OCI-LY7 (cell line): ENCODE measurements at regions not wholly inside any gene's neighbourhood (a gene's known extent, or its start where the extent isn't known, plus 50 kb on each side); places are given as distances from the start of the nearest gene placed in this dataset.

Experiments
- BruUV-seq: library from RNA; stranded (reverse); fragments of 400-500 nt; replicated peaks from 2 replicates; lab custom pipeline; 2021; lab: Mats Ljungman, UMichigan
- CTCF ChIA-PET: fragments of 300-600 bp; sonication (Branson Sonifier 250); formaldehyde crosslinking; loops from one replicate; lab custom pipeline; 2022; ENCODE audit warnings: antibody characterized with exemption; ENCODE audit not compliant: unreplicated experiment; lab: Charles Lee
- POLR2A ChIA-PET: fragments of 300-600 bp; sonication (Branson Sonifier 250); formaldehyde crosslinking; loops from one replicate; lab custom pipeline; 2022; ENCODE audit warnings: antibody characterized with exemption; lab: Charles Lee
- DNase-seq: peaks from one replicate; pipeline ENCODE4 v3.0.0-alpha.2; 2015; ENCODE audit warnings: low spot score
- H2AFZ ChIP-seq: fragments of 200-600 bp; sonication (generic), shearing (Covaris generic); 2 replicates; pipeline ENCODE4 v1.6.1; 2014; ENCODE audit warnings: mild to moderate bottlenecking, antibody characterized with exemption, low read length, moderate library complexity
- H3K27ac ChIP-seq: fragments of 200-600 bp; sonication (generic); 2 replicates; pipeline ENCODE4 v1.5.1; 2014; ENCODE audit warnings: mixed run types, low read depth, mild to moderate bottlenecking, moderate library complexity, low read length, inconsistent platforms; ENCODE audit not compliant: poor library complexity, severe bottlenecking
- H3K36me3 ChIP-seq: fragments of 200-600 bp; sonication (generic); 2 replicates; pipeline ENCODE4 v1.6.1; 2014; ENCODE audit warnings: mild to moderate bottlenecking, antibody characterized with exemption, low read length, moderate library complexity, mixed read lengths; ENCODE audit not compliant: insufficient read depth
- H3K4me1 ChIP-seq: fragments of 200-600 bp; sonication (generic); 2 replicates; pipeline ENCODE4 v1.5.1; 2014; ENCODE audit warnings: mild to moderate bottlenecking, low read length; ENCODE audit not compliant: insufficient read depth, poor library complexity, severe bottlenecking
- H3K4me2 ChIP-seq: fragments of 200-600 bp; sonication (generic); 2 replicates; pipeline ENCODE4 v1.6.1; 2014; ENCODE audit warnings: mild to moderate bottlenecking, low read length
- H3K4me3 ChIP-seq: fragments of 200-600 bp; sonication (generic); 2 replicates; pipeline ENCODE4 v1.5.1; 2014; ENCODE audit warnings: mild to moderate bottlenecking, low read depth, low read length; ENCODE audit not compliant: poor library complexity, severe bottlenecking
- H3K79me2 ChIP-seq: fragments of 200-600 bp; sonication (generic); 2 replicates; pipeline ENCODE4 v1.6.1; 2016; ENCODE audit warnings: low read depth, mild to moderate bottlenecking, low read length, moderate library complexity, mixed read lengths; ENCODE audit not compliant: insufficient read depth
- H3K9me2 ChIP-seq: fragments of 200-600 bp; sonication (generic); 2 replicates; pipeline ENCODE4 v1.6.1; 2016; ENCODE audit warnings: mild to moderate bottlenecking, low read length, mixed read lengths; ENCODE audit not compliant: insufficient read depth
- H3K9me3 ChIP-seq: fragments of 200-600 bp; sonication (generic); 2 replicates; pipeline ENCODE4 v1.6.1; 2014; ENCODE audit warnings: mild to moderate bottlenecking, mixed run types, low read length, mixed read lengths
- H4K20me1 ChIP-seq: fragments of 200-600 bp; sonication (generic); 2 replicates; pipeline ENCODE4 v1.6.1; 2014; ENCODE audit warnings: mild to moderate bottlenecking, antibody characterized with exemption, low read length, moderate library complexity, mixed read lengths; ENCODE audit not compliant: insufficient read depth
- EZH2phosphoT487 ChIP-seq: fragments of 200-600 bp; sonication (generic); IDR thresholded peaks from 2 replicates; pipeline ENCODE4 v1.6.1; 2018; ENCODE audit warnings: low read depth, borderline replicate concordance, mild to moderate bottlenecking, mixed run types, antibody characterized with exemption, low read length, moderate library complexity, mixed read lengths
- intact Hi-C: fragments of 100-400 bp; cut with micrococcal nuclease; formaldehyde crosslinking; loops from one replicate; pipeline ENCODE4 v1.10.0; 2022; ENCODE audit not compliant: unreplicated experiment
- TF ChIP-seq, protein P1 (sequence below): fragments of 200-600 bp; sonication (generic); conservative IDR thresholded peaks from 2 replicates; pipeline ENCODE4 v1.5.1; 2014; ENCODE audit warnings: mild to moderate bottlenecking, antibody characterized with exemption, low read length, moderate library complexity, mixed read lengths

- Histone ChIP-seq H3K4me3 (no peak overlapping the region), H3K79me2 (no peaks in the 10 kb centered on the region), H2AFZ (no peak overlapping the region), H3K9me3 (no peaks in the 10 kb centered on the region), H3K4me2 (no peak overlapping the region), H3K9me2 (no peaks in the 10 kb centered on the region), H3K36me3 (no peaks in the 10 kb centered on the region), H3K4me1 (no peaks in the 10 kb centered on the region), H4K20me1 (no peaks in the 10 kb centered on the region), H3K27ac (no peak overlapping the region)
- CTCF ChIA-PET, result no interaction called here
- POLR2A ChIA-PET, result no interaction called here
- DNase-seq, result no peak
- intact Hi-C loops, result no loop called here
- BruUV-seq, result no TSS peak
- no peak for TF ChIP-seq EZH2phosphoT487
- TF ChIP-seq, protein P1, sequence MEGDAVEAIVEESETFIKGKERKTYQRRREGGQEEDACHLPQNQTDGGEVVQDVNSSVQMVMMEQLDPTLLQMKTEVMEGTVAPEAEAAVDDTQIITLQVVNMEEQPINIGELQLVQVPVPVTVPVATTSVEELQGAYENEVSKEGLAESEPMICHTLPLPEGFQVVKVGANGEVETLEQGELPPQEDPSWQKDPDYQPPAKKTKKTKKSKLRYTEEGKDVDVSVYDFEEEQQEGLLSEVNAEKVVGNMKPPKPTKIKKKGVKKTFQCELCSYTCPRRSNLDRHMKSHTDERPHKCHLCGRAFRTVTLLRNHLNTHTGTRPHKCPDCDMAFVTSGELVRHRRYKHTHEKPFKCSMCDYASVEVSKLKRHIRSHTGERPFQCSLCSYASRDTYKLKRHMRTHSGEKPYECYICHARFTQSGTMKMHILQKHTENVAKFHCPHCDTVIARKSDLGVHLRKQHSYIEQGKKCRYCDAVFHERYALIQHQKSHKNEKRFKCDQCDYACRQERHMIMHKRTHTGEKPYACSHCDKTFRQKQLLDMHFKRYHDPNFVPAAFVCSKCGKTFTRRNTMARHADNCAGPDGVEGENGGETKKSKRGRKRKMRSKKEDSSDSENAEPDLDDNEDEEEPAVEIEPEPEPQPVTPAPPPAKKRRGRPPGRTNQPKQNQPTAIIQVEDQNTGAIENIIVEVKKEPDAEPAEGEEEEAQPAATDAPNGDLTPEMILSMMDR, result no peak
These were observed 205.6 kb upstream of the SOX1 start for GRCh38 chr13:111861319-111861718.

- H3K27ac ChIP-seq, result no peak overlapping the region
- H3K4me1 ChIP-seq, result no peaks in the 10 kb centered on the region
- ChIA-PET CTCF (no interaction called here), POLR2A (no interaction called here)
- no peak overlapping the region for H2AFZ ChIP-seq
- no peak overlapping the region for H3K4me2 ChIP-seq
- H3K36me3 ChIP-seq, result no peaks in the 10 kb centered on the region
- no peaks in the 10 kb centered on the region for H3K9me3 ChIP-seq
- no peaks in the 10 kb centered on the region for H3K9me2 ChIP-seq
- no TSS peak for BruUV-seq
- H3K79me2 ChIP-seq, result no peaks in the 10 kb centered on the region
- H3K4me3 ChIP-seq, result no peak overlapping the region
- H4K20me1 ChIP-seq, result no peaks in the 10 kb centered on the region
- DNase-seq, result no peak
- intact Hi-C loops, result no loop called here
- TF ChIP-seq, protein P1, result no peak
- no peak for TF ChIP-seq EZH2phosphoT487
These were observed 205.1 kb upstream of the SOX1 start for GRCh38 chr13:111861766-111862366.
